Heart right ventricle (tissue), 16 donors: ENCODE measurements at regions not wholly inside any gene's neighbourhood (a gene's known extent, or its start where the extent isn't known, plus 50 kb on each side); places are given as distances from the start of the nearest gene placed in this dataset.
A peak's percentile ranks its signal among the peaks of the same experiment; 100 is the strongest.

Experiments used
- ATAC-seq, 8 donors: fragments of 200-7000 bp; cut with Tn5 transposase; one replicate each; pipeline ENCODE4 v1.9.1; 2020; ENCODE audit warnings: mild to moderate bottlenecking in 8 of 8, moderate library complexity in 8 of 8, moderate number of reproducible peaks in 1 of 8
- DNase-seq, 2 donors: peaks; one replicate each; pipeline ENCODE4 v3.0.0-alpha.2; 2020
- H3K27ac ChIP-seq, 10 donors: fragments of 200-600 bp; sonication (generic) in 2 of 10; one replicate each; pipeline versions ENCODE4 v1.5.0 to v1.8.0; 2020 to 2022; ENCODE audit warnings: mild to moderate bottlenecking in 3 of 10
- H3K27me3 ChIP-seq, 7 donors: fragments of 200-600 bp; one replicate each; pipeline ENCODE4 v1.8.0; 2021 to 2022; ENCODE audit warnings: mild to moderate bottlenecking in 2 of 7
- H3K36me3 ChIP-seq, 9 donors: fragments of 200-600 bp; sonication (generic) in 1 of 9; one replicate each; pipeline versions ENCODE4 v1.5.0 to v1.8.0; 2020 to 2022; ENCODE audit warnings: mild to moderate bottlenecking in 2 of 9
- H3K4me1 ChIP-seq, 9 donors: fragments of 200-600 bp; sonication (generic) in 1 of 9; one replicate each; pipeline versions ENCODE4 v1.5.0 to v1.8.0; 2020 to 2022; ENCODE audit warnings: mild to moderate bottlenecking in 4 of 9
- H3K4me3 ChIP-seq, 10 donors: fragments of 200-600 bp; sonication (generic) in 2 of 10; one replicate each; pipeline versions ENCODE4 v1.5.0 to v1.8.0; 2020 to 2022; ENCODE audit warnings: mild to moderate bottlenecking in 7 of 10, moderate library complexity in 2 of 10
- H3K9me3 ChIP-seq, 11 donors: fragments of 200-600 bp in 10 of 11; sonication (generic) in 2 of 11; one replicate each; pipeline versions ENCODE4 v1.5.0 to v1.8.0; 2013 to 2022; ENCODE audit warnings: mild to moderate bottlenecking in 2 of 11, control low read depth in 1 of 11, moderate library complexity in 1 of 11
- WGBS, 2 donors: extraction: QIAGEN DNeasy Blood & Tissue Kit; methylation state at CpG; one replicate each; pipeline ENCODE4 v1.1.7; 2013; ENCODE audit warnings: inconsistent platforms in 1 of 2; 5-methylcytosine and 5-hydroxymethylcytosine counted together
- intact Hi-C, 10 donors: fragments of 100-400 bp; cut with DNase I; formaldehyde crosslinking; loops; one replicate each; pipeline versions ENCODE4 v1.11.1 to v1.14.2; 2022
- TF ChIP-seq, protein P1 (sequence below), 9 donors: fragments of 200-600 bp; sonication (generic) in 2 of 9; IDR thresholded peaks; one replicate each; pipeline versions ENCODE4 v1.5.0 to v1.8.0; 2021 to 2022; ENCODE audit warnings: antibody characterized with exemption in 9 of 9, mild to moderate bottlenecking in 5 of 9, moderate library complexity in 1 of 9
- donor health status: Arrhythmogenic right ventricular cardiomyopathy.
- donor health status: ischemic (EF 13 %, LVEDD 7.1; RV severe dilation, severe dysfunction).
- donor health status: healthy with polysubstance abuse.
- donor health status: DM: no; HTN: yes; CAD: no.
- donor health status: DM: no; HTN: no; CAD: no.
- donor health status: ischemic (EF 25% LVEDD 6.9; RV normal size, moderate dysfunction).
- donor health status: ischemic (EF 25% LVEDD 5.7; RV mildly dilated, moderate dysfunction).
- donor health status: healthy.
- donor health status: DM: yes; HTN: yes; CAD: no.
- donor health status: Ischemic cardiomyopathy.
- donor health status: ischemic (EF 35%, LVEDD 5.7; RV mildly dilated, moderate dysfunction).
- donor health status: nonischemic (EF 11% LVEDD 7.7; RV severe dilation, severe dysfunction).
- donor health status: DM: yes; HTN: yes; CAD: no.
- donor health status: PGD.
- donor health status: ischemic (EF 29% LVEDD 5.4; RV normal size, mild dysfunction).
- donor health status: nonischemic (EF 23%, LVEDD 6.1; RV moderate dilation, normal function).

DNA sequence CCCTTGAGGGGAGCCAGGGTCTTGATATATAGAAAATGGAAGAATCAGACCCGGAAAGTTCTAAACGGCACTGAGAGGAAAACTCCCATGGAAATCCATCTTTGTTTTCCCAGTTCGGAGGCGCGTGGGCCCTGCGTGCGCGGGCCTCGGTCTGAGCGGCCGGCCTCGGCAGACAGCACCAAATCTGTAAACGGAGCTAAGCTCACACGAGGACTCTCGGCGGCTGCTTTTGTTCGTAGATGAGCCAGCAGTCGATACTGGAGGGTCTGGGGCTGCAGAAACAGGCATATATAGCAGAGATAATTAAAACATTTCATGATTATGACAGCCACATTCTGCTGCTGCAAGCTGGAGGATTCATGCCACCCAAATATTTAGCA, 68.5 kb upstream of the PPARA start:
- 23 to 51% methylated on average over 18 of the region's 18 CpGs for WGBS, 2 donors
- Histone ChIP-seq H3K36me3 (peaks cover 0 to 41% (median 5%) of the 10 kb centered on the region in 9 donors), H3K9me3 (no peaks in the 10 kb centered on the region), H3K27me3 (no peaks in the 10 kb centered on the region), H3K4me3 (peak overlapping the region; percentile 26 to 98 (median 83)), H3K4me1 (peaks cover 52 to 100% (median 98%) of the 10 kb centered on the region in 9 donors), H3K27ac (peak overlapping the region; percentile 93 to 100 (median 98))
- TF ChIP-seq, protein P1, sequence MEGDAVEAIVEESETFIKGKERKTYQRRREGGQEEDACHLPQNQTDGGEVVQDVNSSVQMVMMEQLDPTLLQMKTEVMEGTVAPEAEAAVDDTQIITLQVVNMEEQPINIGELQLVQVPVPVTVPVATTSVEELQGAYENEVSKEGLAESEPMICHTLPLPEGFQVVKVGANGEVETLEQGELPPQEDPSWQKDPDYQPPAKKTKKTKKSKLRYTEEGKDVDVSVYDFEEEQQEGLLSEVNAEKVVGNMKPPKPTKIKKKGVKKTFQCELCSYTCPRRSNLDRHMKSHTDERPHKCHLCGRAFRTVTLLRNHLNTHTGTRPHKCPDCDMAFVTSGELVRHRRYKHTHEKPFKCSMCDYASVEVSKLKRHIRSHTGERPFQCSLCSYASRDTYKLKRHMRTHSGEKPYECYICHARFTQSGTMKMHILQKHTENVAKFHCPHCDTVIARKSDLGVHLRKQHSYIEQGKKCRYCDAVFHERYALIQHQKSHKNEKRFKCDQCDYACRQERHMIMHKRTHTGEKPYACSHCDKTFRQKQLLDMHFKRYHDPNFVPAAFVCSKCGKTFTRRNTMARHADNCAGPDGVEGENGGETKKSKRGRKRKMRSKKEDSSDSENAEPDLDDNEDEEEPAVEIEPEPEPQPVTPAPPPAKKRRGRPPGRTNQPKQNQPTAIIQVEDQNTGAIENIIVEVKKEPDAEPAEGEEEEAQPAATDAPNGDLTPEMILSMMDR (IDR thresholded peaks at IDR 0.05) = no peak
- DNase-seq = peak in 1 of 2 donors; percentile 24
- no peak for ATAC-seq
- intact Hi-C loops = no loop called here

DNA sequence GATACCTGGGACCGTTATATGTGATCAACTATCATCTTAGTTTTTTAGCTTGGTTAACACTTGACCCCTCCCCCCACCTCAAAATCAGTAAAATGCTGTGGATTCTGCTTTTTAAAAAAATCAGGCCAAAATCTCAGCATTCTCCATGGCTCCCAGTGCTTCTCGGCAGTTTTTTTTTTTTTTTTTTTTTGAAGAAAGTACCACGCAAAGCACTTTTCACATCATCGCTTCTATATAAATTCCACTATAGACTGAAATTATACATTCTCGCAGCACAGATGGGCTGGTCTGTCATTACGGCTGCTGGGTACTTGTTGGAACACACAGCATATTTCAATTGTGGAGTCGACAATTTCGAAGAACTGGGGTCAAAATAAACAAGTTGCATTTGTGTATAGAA, 67.7 kb upstream of the PPARA start:
- whole genome bisulfite sequencing, 2 donors = 52 to 76% methylated on average over 8 of the region's 8 CpGs
- TF ChIP-seq, protein P1 (IDR thresholded peaks at IDR 0.05) = no peak
- H3K27ac ChIP-seq = peak overlapping the region in 9 of 10 donors; percentile 93 to 100 (median 98)
- no peak for ATAC-seq
- peak overlapping the region in 7 of 10 donors; percentile 69 to 98 (median 93) for H3K4me3 ChIP-seq
- H3K9me3 ChIP-seq = no peaks in the 10 kb centered on the region
- DNase-seq = no peak
- intact Hi-C loops = no loop called here
- no peaks in the 10 kb centered on the region for H3K27me3 ChIP-seq
- H3K36me3 ChIP-seq = peaks cover 0 to 49% (median 5%) of the 10 kb centered on the region in 9 donors
- H3K4me1 ChIP-seq = peaks cover 57 to 100% (median 99%) of the 10 kb centered on the region in 9 donors

DNA sequence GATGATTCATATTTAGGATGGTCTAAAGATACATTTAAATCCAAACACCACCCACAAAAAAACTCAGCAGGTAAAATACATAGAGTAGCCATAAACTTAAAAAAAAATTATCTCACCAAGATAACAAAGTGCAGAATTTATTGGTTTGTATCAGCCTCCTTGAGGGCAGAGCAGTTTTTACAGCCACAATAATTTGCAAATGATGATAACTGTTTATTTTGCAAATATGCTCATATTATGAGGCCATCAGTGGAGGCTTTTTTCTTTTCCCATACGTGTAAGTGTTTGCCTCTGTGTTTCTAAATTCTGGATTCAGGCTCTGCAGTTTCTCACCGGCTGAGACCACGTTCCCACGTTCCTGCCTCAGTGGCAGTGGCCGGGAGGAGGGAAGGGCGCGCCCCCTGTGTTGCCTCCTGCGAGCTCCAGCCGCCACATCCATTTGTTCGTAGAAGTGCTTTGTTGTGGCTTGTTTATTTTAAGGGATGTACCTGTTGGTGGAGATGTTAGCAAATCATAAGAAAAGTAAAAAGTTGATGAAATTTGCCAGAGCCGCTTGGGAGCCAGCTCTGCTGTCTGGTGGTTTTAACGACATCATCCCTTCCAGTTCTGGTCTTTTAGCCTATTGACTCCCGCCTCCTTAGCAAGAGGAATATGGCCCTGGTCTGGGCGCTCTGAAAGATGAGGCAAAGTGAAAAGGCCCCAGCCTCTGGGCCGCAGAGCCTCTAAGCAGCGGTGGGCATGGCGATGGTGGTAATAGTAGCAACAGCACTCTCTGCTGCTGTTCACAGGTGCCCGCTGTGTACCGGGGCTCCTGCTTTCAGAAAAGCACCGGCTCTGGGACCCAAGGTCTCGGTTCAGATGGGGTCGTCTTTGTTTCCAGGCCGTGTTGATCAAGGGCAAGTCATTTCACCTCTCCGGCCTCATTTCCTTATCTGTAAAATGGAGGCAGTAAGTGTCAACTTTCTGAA, 66.7 kb upstream of the PPARA start:
- intact Hi-C loops = no loop called here
- no peaks in the 10 kb centered on the region for H3K27me3 ChIP-seq
- TF ChIP-seq, protein P1 (IDR thresholded peaks at IDR 0.05) = no peak
- peak overlapping the region in 7 of 10 donors; percentile 6 to 98 (median 77) for H3K4me3 ChIP-seq
- H3K9me3 ChIP-seq = no peaks in the 10 kb centered on the region
- DNase-seq (peak in 1 of 2 donors; percentile 20), ATAC-seq (no peak)
- H3K4me1 ChIP-seq = peaks cover 62 to 100% (median 99%) of the 10 kb centered on the region in 9 donors
- H3K36me3 ChIP-seq = peaks cover 0 to 59% (median 5%) of the 10 kb centered on the region in 9 donors
- H3K27ac ChIP-seq = peak overlapping the region; percentile 12 to 100 (median 98)
- WGBS, 2 donors = 60 to 73% methylated on average over 24 of the region's 24 CpGs

DNA sequence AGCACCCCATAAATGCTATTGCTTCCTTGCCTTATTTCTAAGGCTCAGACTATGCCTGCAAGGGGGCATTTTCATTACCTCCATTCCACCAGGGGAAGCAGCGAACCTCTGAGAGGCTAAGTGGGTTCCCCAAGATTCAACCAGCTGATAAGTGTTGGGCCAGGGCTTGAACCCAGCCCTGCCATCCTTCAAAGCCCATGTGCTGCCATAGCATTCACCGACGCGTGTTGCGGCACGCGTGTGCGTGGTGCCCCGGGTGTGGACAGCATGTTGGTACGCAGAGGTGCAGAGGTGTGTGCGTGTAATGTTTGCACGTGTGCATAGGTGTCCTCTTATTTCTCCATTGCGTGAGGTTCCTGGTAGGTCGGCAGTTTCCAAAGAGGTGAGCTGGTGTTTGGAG, 66.0 kb upstream of the PPARA start:
- TF ChIP-seq, protein P1 (IDR thresholded peaks at IDR 0.05) = no peak

More for the DNA sequence above, 66.0 kb upstream of the PPARA start:
- intact Hi-C loops = no loop called here
- H3K27ac ChIP-seq = peak overlapping the region; percentile 77 to 100 (median 98)
- DNase-seq = peak in 1 of 2 donors; percentile 14
- H3K4me3 ChIP-seq = peak overlapping the region in 9 of 10 donors; percentile 24 to 98 (median 39)
- WGBS, 2 donors = 71 to 83% methylated on average over 14 of the region's 14 CpGs
- H3K27me3 ChIP-seq = no peaks in the 10 kb centered on the region
- no peak for ATAC-seq
- no peaks in the 10 kb centered on the region for H3K9me3 ChIP-seq
- H3K36me3 ChIP-seq = peaks cover 0 to 66% (median 5%) of the 10 kb centered on the region in 9 donors
- H3K4me1 ChIP-seq = peaks cover 62 to 100% (median 99%) of the 10 kb centered on the region in 9 donors
